SK-N-MC (cell line): ENCODE measurements at regions not wholly inside any gene's neighbourhood (a gene's known extent, or its start where the extent isn't known, plus 50 kb on each side); places are given as distances from the start of the nearest gene placed in this dataset.

ENCODE experiments used
- EZH2 ChIP-seq: fragments of 200-600 bp; sonication (generic); IDR thresholded peaks from one replicate; pipeline ENCODE4 v1.6.1; 2017; ENCODE audit warnings: antibody characterized with exemption
- POLR2AphosphoS5 ChIP-seq: IDR thresholded peaks from 2 replicates; pipeline ENCODE4 v1.6.1; 2012; ENCODE audit warnings: mild to moderate bottlenecking, low read depth, low read length, borderline replicate concordance

- no peak for TF ChIP-seq POLR2AphosphoS5
- no peak for TF ChIP-seq EZH2
Observed at GRCh38 chr11:81422402-81422801, 1311.3 kb downstream of the FAM181B start.
